Sigmoid colon (tissue), 4 donors: ENCODE measurements at regions not wholly inside any gene's neighbourhood (a gene's known extent, or its start where the extent isn't known, plus 50 kb on each side); places are given as distances from the start of the nearest gene placed in this dataset.

Experiments used
- CTCF ChIP-seq, 4 experiments: fragments of 450-650 bp in 3 of 4; fragments of 200-600 bp in 1 of 4; IDR thresholded peaks; one replicate each; pipeline ENCODE4 v1.5.1; 2016 to 2019; ENCODE audit warnings: antibody characterized with exemption in 4 of 4, mild to moderate bottlenecking in 3 of 4, moderate library complexity in 2 of 4
- EP300 ChIP-seq, 4 donors: sonication (generic); formaldehyde crosslinking; IDR thresholded peaks; one replicate each; pipeline ENCODE4 v1.6.1; 2017; ENCODE audit warnings: antibody characterized with exemption in 4 of 4
- POLR2A ChIP-seq, 2 donors: fragments of 450-650 bp; IDR thresholded peaks; one replicate each; pipeline ENCODE4 v1.6.1; 2016; ENCODE audit warnings: antibody characterized with exemption in 2 of 2, mild to moderate bottlenecking in 2 of 2, moderate library complexity in 2 of 2
- POLR2AphosphoS5 ChIP-seq, 4 donors: sonication (generic); formaldehyde crosslinking; IDR thresholded peaks; one replicate each; pipeline ENCODE4 v1.6.1; 2017; ENCODE audit warnings: antibody characterized with exemption in 4 of 4

DNA sequence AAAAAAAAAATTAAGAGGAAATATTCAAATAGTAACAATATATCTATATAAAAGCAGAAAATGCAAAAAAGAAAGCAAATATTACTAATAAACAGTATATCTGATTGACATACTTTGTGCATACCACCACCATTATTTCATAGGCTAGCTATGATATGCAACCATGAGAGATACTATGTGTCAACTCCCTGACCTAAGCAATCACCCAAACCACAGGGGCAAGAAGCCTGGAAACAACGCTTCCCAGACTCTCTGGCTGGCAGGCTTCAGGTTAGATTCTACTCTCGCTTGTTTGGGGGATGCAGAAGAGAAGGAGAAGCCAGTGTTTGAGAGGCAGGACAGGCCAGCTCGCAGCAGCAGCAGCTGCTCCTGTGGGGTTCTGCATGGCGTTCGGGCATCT, 169.3 kb upstream of the TPM1 start:
- TF ChIP-seq POLR2A (IDR thresholded peaks at IDR 0.05): no peak
- no peak for TF ChIP-seq EP300 (IDR thresholded peaks at IDR 0.05)
- TF ChIP-seq CTCF (IDR thresholded peaks at IDR 0.05): no peak
- TF ChIP-seq POLR2AphosphoS5 (IDR thresholded peaks at IDR 0.05): no peak
